H9 (cell line): ENCODE measurements at regions not wholly inside any gene's neighbourhood (a gene's known extent, or its start where the extent isn't known, plus 50 kb on each side); places are given as distances from the start of the nearest gene placed in this dataset.

Source experiments
- DNase-seq: peaks from one replicate; pipeline ENCODE4 v3.0.0-alpha.2; 2017
- H2AFZ ChIP-seq: one replicate; pipeline ENCODE4 v1.6.1; 2013; ENCODE audit warnings: mild to moderate bottlenecking, low read length, control low read depth, moderate library complexity
- H2AK5ac ChIP-seq: 2 replicates; pipeline ENCODE4 v1.6.1; 2013; ENCODE audit warnings: low read length, control low read depth, mixed read lengths; ENCODE audit not compliant: insufficient read length
- H2BK120ac ChIP-seq: one replicate; pipeline ENCODE4 v1.6.1; 2013; ENCODE audit warnings: low read depth, mild to moderate bottlenecking, low read length, control low read depth, inconsistent platforms; ENCODE audit not compliant: poor library complexity, severe bottlenecking
- H2BK12ac ChIP-seq: 2 replicates; pipeline ENCODE4 v1.6.1; 2013; ENCODE audit warnings: low read length, control low read depth, mixed read lengths, low read depth; ENCODE audit not compliant: insufficient read length
- H2BK15ac ChIP-seq: 2 replicates; pipeline ENCODE4 v1.6.1; 2013; ENCODE audit warnings: low read depth, low read length, control low read depth
- H2BK20ac ChIP-seq: one replicate; pipeline ENCODE4 v1.6.1; 2013; ENCODE audit warnings: low read depth, mild to moderate bottlenecking, low read length, control low read depth, inconsistent platforms; ENCODE audit not compliant: poor library complexity, severe bottlenecking
- H2BK5ac ChIP-seq: 2 replicates; pipeline ENCODE4 v1.6.1; 2013; ENCODE audit warnings: low read length, control low read depth, mixed read lengths; ENCODE audit not compliant: insufficient read length
- H3K14ac ChIP-seq: 2 replicates; pipeline ENCODE4 v1.6.1; 2013; ENCODE audit warnings: low read length, control low read depth; ENCODE audit not compliant: insufficient read depth
- H3K18ac ChIP-seq: 2 replicates; pipeline ENCODE4 v1.6.1; 2013; ENCODE audit warnings: low read depth, mild to moderate bottlenecking, mixed read lengths, low read length, control low read depth; ENCODE audit not compliant: insufficient read length
- H3K23ac ChIP-seq: 2 replicates; pipeline ENCODE4 v1.6.1; 2013; ENCODE audit warnings: low read length, control low read depth, mixed read lengths, low read depth; ENCODE audit not compliant: insufficient read length
- H3K23me2 ChIP-seq: 2 replicates; pipeline ENCODE4 v1.6.1; 2013; ENCODE audit warnings: low read depth, mild to moderate bottlenecking, mixed read lengths, low read length, control low read depth; ENCODE audit not compliant: insufficient read length, poor library complexity, severe bottlenecking
- H3K27ac ChIP-seq: 2 replicates; pipeline ENCODE4 v1.5.1; 2013; ENCODE audit warnings: low read length, control low read depth, mixed read lengths, low read depth; ENCODE audit not compliant: insufficient read length
- H3K27me3 ChIP-seq: 2 replicates; pipeline ENCODE4 v1.6.1; 2013; ENCODE audit warnings: low read length, control low read depth, inconsistent platforms; ENCODE audit not compliant: insufficient read depth
- H3K4ac ChIP-seq: 2 replicates; pipeline ENCODE4 v1.6.1; 2013; ENCODE audit warnings: low read depth, mild to moderate bottlenecking, control low read depth, inconsistent platforms, low read length, moderate library complexity
- H3K4me1 ChIP-seq: 2 replicates; pipeline ENCODE4 v1.6.1; 2013; ENCODE audit warnings: low read length, control low read depth, inconsistent platforms; ENCODE audit not compliant: insufficient read depth
- H3K4me2 ChIP-seq: 2 replicates; pipeline ENCODE4 v1.6.1; 2013; ENCODE audit warnings: low read length, control low read depth, mixed read lengths; ENCODE audit not compliant: insufficient read length, insufficient read depth
- H3K56ac ChIP-seq: 2 replicates; pipeline ENCODE4 v1.6.1; 2013; ENCODE audit warnings: low read depth, mild to moderate bottlenecking, mixed read lengths, low read length, control low read depth; ENCODE audit not compliant: insufficient read length
- H3K79me1 ChIP-seq: 2 replicates; pipeline ENCODE4 v1.6.1; 2013; ENCODE audit warnings: low read depth, mild to moderate bottlenecking, moderate library complexity, low read length, control low read depth, inconsistent platforms; ENCODE audit not compliant: insufficient read depth, poor library complexity, severe bottlenecking
- H3K79me2 ChIP-seq: 2 replicates; pipeline ENCODE4 v1.6.1; 2013; ENCODE audit warnings: low read length, control low read depth, inconsistent platforms; ENCODE audit not compliant: insufficient read depth
- H3K9ac ChIP-seq: 2 replicates; pipeline ENCODE4 v1.6.1; 2013; ENCODE audit warnings: low read length, control low read depth, mixed read lengths; ENCODE audit not compliant: insufficient read length; ENCODE audit errors: extremely low read depth
- H3K9me3 ChIP-seq: one replicate; pipeline ENCODE4 v1.6.1; 2013; ENCODE audit warnings: low read depth, low read length, inconsistent platforms; ENCODE audit not compliant: control insufficient read depth
- H3T11ph ChIP-seq: one replicate; pipeline ENCODE4 v1.6.1; 2013; ENCODE audit warnings: mild to moderate bottlenecking, low read length, control low read depth, inconsistent platforms
- H4K20me1 ChIP-seq: one replicate; pipeline ENCODE4 v1.6.1; 2013; ENCODE audit not compliant: control insufficient read depth, insufficient read length, insufficient read depth
- H4K5ac ChIP-seq: 2 replicates; pipeline ENCODE4 v1.6.1; 2013; ENCODE audit warnings: low read depth, mild to moderate bottlenecking, mixed read lengths, low read length, control low read depth; ENCODE audit not compliant: insufficient read length
- H4K8ac ChIP-seq: replicated peaks from 2 replicates; pipeline ENCODE4 v1.6.1; 2013; ENCODE audit warnings: low read length, control low read depth, mixed read lengths, low read depth; ENCODE audit not compliant: insufficient read length
- H4K91ac ChIP-seq: 2 replicates; pipeline ENCODE4 v1.6.1; 2013; ENCODE audit warnings: low read depth, mild to moderate bottlenecking, moderate library complexity, mixed read lengths, low read length, control low read depth; ENCODE audit not compliant: insufficient read length
- H3K27ac Mint-ChIP-seq, 3 experiments: 2 replicates in 2 of 3; 3 replicates in 1 of 3; pipeline ENCODE4 v1.8.0; 2020 to 2021; ENCODE audit warnings: mixed read lengths in 3 of 3, mild to moderate bottlenecking in 1 of 3, moderate library complexity in 1 of 3
- H3K27me3 Mint-ChIP-seq: 2 replicates; pipeline ENCODE4 v1.8.0; 2021; ENCODE audit warnings: low read depth, mild to moderate bottlenecking, moderate library complexity, mixed read lengths
- H3K36me3 Mint-ChIP-seq, 3 experiments: 2 replicates in 2 of 3; 3 replicates in 1 of 3; pipeline ENCODE4 v1.8.0; 2020 to 2021; ENCODE audit warnings: low read depth in 3 of 3, mixed read lengths in 3 of 3; ENCODE audit not compliant: insufficient read depth in 1 of 3
- H3K4me1 Mint-ChIP-seq, 2 experiments: 2 replicates each; pipeline ENCODE4 v1.8.0; 2020; ENCODE audit warnings: mixed read lengths in 2 of 2
- H3K4me3 Mint-ChIP-seq, 2 experiments: 2 replicates in 1 of 2; 3 replicates in 1 of 2; pipeline ENCODE4 v1.8.0; 2020 to 2021; ENCODE audit warnings: mild to moderate bottlenecking in 2 of 2, mixed read lengths in 2 of 2, moderate library complexity in 1 of 2
- H3K9me3 Mint-ChIP-seq, 2 experiments: 2 replicates in 1 of 2; 3 replicates in 1 of 2; pipeline ENCODE4 v1.8.0; 2020; ENCODE audit warnings: mild to moderate bottlenecking in 2 of 2, mixed read lengths in 2 of 2, moderate library complexity in 1 of 2
- TF ChIP-seq, protein P1 (sequence below): fragments of 200-600 bp; sonication (generic); conservative IDR thresholded peaks from 3 replicates; pipeline ENCODE4 v1.8.0; 2021; ENCODE audit warnings: antibody characterized with exemption, mild to moderate bottlenecking

DNA sequence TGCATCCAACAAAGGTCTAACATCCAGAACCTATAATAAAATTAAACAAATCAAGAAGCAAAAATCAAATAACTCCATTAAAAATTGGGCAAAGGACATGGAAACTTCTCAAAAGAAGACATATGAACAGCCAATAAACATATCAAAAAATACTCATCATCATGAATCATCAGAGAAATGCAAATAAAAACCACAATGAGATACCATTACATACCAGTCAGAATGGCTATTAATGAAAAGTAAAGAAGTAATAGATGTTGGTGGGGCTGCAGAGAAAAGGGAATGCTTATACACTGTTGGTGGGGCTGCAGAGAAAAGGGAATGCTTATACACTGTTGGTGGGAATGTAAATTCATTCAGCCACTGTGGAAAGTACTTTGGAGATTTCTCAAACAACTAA lies 465.8 kb downstream of the ZIC3 start:
- TF ChIP-seq, protein P1, sequence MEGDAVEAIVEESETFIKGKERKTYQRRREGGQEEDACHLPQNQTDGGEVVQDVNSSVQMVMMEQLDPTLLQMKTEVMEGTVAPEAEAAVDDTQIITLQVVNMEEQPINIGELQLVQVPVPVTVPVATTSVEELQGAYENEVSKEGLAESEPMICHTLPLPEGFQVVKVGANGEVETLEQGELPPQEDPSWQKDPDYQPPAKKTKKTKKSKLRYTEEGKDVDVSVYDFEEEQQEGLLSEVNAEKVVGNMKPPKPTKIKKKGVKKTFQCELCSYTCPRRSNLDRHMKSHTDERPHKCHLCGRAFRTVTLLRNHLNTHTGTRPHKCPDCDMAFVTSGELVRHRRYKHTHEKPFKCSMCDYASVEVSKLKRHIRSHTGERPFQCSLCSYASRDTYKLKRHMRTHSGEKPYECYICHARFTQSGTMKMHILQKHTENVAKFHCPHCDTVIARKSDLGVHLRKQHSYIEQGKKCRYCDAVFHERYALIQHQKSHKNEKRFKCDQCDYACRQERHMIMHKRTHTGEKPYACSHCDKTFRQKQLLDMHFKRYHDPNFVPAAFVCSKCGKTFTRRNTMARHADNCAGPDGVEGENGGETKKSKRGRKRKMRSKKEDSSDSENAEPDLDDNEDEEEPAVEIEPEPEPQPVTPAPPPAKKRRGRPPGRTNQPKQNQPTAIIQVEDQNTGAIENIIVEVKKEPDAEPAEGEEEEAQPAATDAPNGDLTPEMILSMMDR: no peak
- Histone ChIP-seq H3K14ac (no peak overlapping the region), H3K79me1 (no peaks in the 10 kb centered on the region), H2AK5ac (no peak overlapping the region), H2BK20ac (no peak overlapping the region), H3K4me1 (no peaks in the 10 kb centered on the region; the same call in 1 of the 2 replicates), H2BK12ac (no peak overlapping the region), H3T11ph (no peak overlapping the region), H3K9ac (no peak overlapping the region), H3K4ac (no peak overlapping the region), H4K91ac (no peak overlapping the region), H2BK15ac (no peak overlapping the region), H2AFZ (no peak overlapping the region), H3K18ac (no peak overlapping the region), H3K9me3 (no peaks in the 10 kb centered on the region), H2BK5ac (no peak overlapping the region), H4K20me1 (no peaks in the 10 kb centered on the region), H4K8ac (no peak overlapping the region), H3K4me2 (no peak overlapping the region), H3K27ac (no peak overlapping the region), H3K27me3 (no peaks in the 10 kb centered on the region), H3K56ac (no peak overlapping the region), H3K23me2 (no peaks in the 10 kb centered on the region), H4K5ac (no peak overlapping the region), H3K23ac (no peak overlapping the region), H3K79me2 (no peaks in the 10 kb centered on the region), H2BK120ac (no peak overlapping the region)
- Mint-ChIP-seq H3K27me3 (no peaks in the 10 kb centered on the region), H3K36me3 (peaks cover 0 to 2% (median 0%) of the 10 kb centered on the region in 3 experiments; a peak in 1 of 7 replicates), H3K4me1 (peaks cover 0 to 6% of the 10 kb centered on the region in 2 experiments; a peak in 2 of 4 replicates), H3K27ac (no peak overlapping the region), H3K9me3 (peaks cover 2 to 34% of the 10 kb centered on the region in 2 experiments; a peak in 3 of 5 replicates), H3K4me3 (no peak overlapping the region)
- no peak for DNase-seq
